HEK293 (cell line): ENCODE measurements at regions not wholly inside any gene's neighbourhood (a gene's known extent, or its start where the extent isn't known, plus 50 kb on each side); places are given as distances from the start of the nearest gene placed in this dataset.

Experiments
- CTCF ChIA-PET: fragments of 350-600 bp; formaldehyde crosslinking; extraction: SDS; loops from one replicate; lab custom pipeline; 2021; ENCODE audit warnings: antibody characterized with exemption; lab: Yijun Ruan, JAX
- POLR2A ChIA-PET: fragments of 300-600 bp; formaldehyde crosslinking; extraction: SDS; loops from one replicate; lab custom pipeline; 2020; ENCODE audit warnings: antibody characterized with exemption, inconsistent platforms; lab: Yijun Ruan, JAX
- H3K27ac ChIP-seq: fragments of 200-500 bp; sonication (Bioruptor generic); 2 replicates; pipeline ENCODE4 v1.5.1; 2014; ENCODE audit warnings: low read depth, low read length, control low read depth, inconsistent platforms; ENCODE audit errors: extremely low read depth
- H3K36me3 ChIP-seq, 2 experiments: fragments of 200-500 bp in 1 of 2; sonication (Bioruptor generic) in 1 of 2; 1 replicate in 1 of 2; 2 replicates in 1 of 2; pipeline ENCODE4 v1.5.1; 2014 to 2017; ENCODE audit warnings: inconsistent platforms in 2 of 2, low read length in 2 of 2; ENCODE audit not compliant: control insufficient read depth in 2 of 2, insufficient read depth in 1 of 2
- H3K4me1 ChIP-seq: fragments of 200-500 bp; sonication (Bioruptor generic); 2 replicates; pipeline ENCODE4 v1.5.1; 2014; ENCODE audit warnings: mild to moderate bottlenecking, low read length, inconsistent platforms; ENCODE audit not compliant: control insufficient read depth, insufficient read depth
- H3K4me3 ChIP-seq: 2 replicates; pipeline ENCODE4 v1.5.1; 2011; ENCODE audit warnings: low read depth, mild to moderate bottlenecking, control low read depth, low read length, moderate library complexity
- H3K9me3 ChIP-seq: fragments of 200-500 bp; sonication (Bioruptor generic); 2 replicates; pipeline ENCODE4 v1.5.1; 2014; ENCODE audit warnings: low read depth, low read length, inconsistent platforms; ENCODE audit not compliant: control insufficient read depth, insufficient read depth
- EGR2 ChIP-seq: fragments of 450-650 bp; formaldehyde crosslinking; IDR thresholded peaks from 2 replicates; pipeline ENCODE4 v1.5.1; 2016; ENCODE audit warnings: low read depth, missing biosample characterization, missing genetic modification characterization
- KLF10 ChIP-seq: fragments of 450-650 bp; IDR thresholded peaks from 2 replicates; pipeline ENCODE4 v1.5.1; 2018; ENCODE audit warnings: missing biosample characterization, mild to moderate bottlenecking, missing genetic modification characterization
- KLF9 ChIP-seq: fragments of 450-650 bp; formaldehyde crosslinking; IDR thresholded peaks from 2 replicates; pipeline ENCODE4 v1.5.1; 2016; ENCODE audit warnings: missing biosample characterization, missing genetic modification characterization, low read depth
- MYNN ChIP-seq: fragments of 450-650 bp; formaldehyde crosslinking; IDR thresholded peaks from 2 replicates; pipeline ENCODE4 v1.5.1; 2016; ENCODE audit warnings: missing biosample characterization, missing genetic modification characterization, borderline replicate concordance
- SETDB1 ChIP-seq: IDR thresholded peaks from one replicate; pipeline ENCODE4 v1.6.1; 2017; ENCODE audit warnings: mild to moderate bottlenecking, low read length, moderate library complexity, mixed read lengths; ENCODE audit not compliant: insufficient read length
- ZBTB17 ChIP-seq: fragments of 450-650 bp; formaldehyde crosslinking; IDR thresholded peaks from 2 replicates; pipeline ENCODE4 v1.5.1; 2016; ENCODE audit warnings: missing biosample characterization, missing genetic modification characterization
- ZBTB7A ChIP-seq: fragments of 450-650 bp; formaldehyde crosslinking; IDR thresholded peaks from 2 replicates; pipeline ENCODE4 v1.5.1; 2016; ENCODE audit warnings: low read depth, missing biosample characterization, missing genetic modification characterization
- ZNF121 ChIP-seq: fragments of 450-650 bp; formaldehyde crosslinking; IDR thresholded peaks from 2 replicates; pipeline ENCODE4 v1.5.1; 2016; ENCODE audit warnings: missing biosample characterization, missing genetic modification characterization
- ZNF223 ChIP-seq: fragments of 450-650 bp; formaldehyde crosslinking; IDR thresholded peaks from 2 replicates; pipeline ENCODE4 v1.5.1; 2016; ENCODE audit warnings: missing biosample characterization, missing genetic modification characterization
- ZNF24 ChIP-seq: fragments of 450-650 bp; formaldehyde crosslinking; IDR thresholded peaks from 2 replicates; pipeline ENCODE4 v1.5.1; 2016; ENCODE audit warnings: missing biosample characterization, missing genetic modification characterization
- ZNF266 ChIP-seq: fragments of 450-650 bp; formaldehyde crosslinking; IDR thresholded peaks from 2 replicates; pipeline ENCODE4 v1.5.1; 2016; ENCODE audit warnings: missing biosample characterization, missing genetic modification characterization, low read depth
- ZNF292 ChIP-seq: fragments of 450-650 bp; formaldehyde crosslinking; IDR thresholded peaks from 2 replicates; pipeline ENCODE4 v1.5.1; 2016; ENCODE audit warnings: low read depth, missing biosample characterization, missing genetic modification characterization, borderline replicate concordance
- ZNF394 ChIP-seq: fragments of 450-650 bp; formaldehyde crosslinking; IDR thresholded peaks from 2 replicates; pipeline ENCODE4 v1.5.1; 2016; ENCODE audit warnings: missing biosample characterization, missing genetic modification characterization, mild to moderate bottlenecking, moderate library complexity, borderline replicate concordance
- ZNF571 ChIP-seq: fragments of 450-650 bp; formaldehyde crosslinking; IDR thresholded peaks from 2 replicates; pipeline ENCODE4 v1.5.0; 2017; ENCODE audit warnings: missing biosample characterization, missing genetic modification characterization
- ZNF654 ChIP-seq: fragments of 450-650 bp; formaldehyde crosslinking; IDR thresholded peaks from 2 replicates; pipeline ENCODE4 v1.5.1; 2016; ENCODE audit warnings: low read depth, missing biosample characterization, missing genetic modification characterization
- ZNF701 ChIP-seq: fragments of 450-650 bp; formaldehyde crosslinking; IDR thresholded peaks from 2 replicates; pipeline ENCODE4 v1.5.1; 2016; ENCODE audit warnings: missing biosample characterization, missing genetic modification characterization
- ZNF843 ChIP-seq: fragments of 450-650 bp; formaldehyde crosslinking; IDR thresholded peaks from 2 replicates; pipeline ENCODE4 v1.5.1; 2016; ENCODE audit warnings: missing biosample characterization, missing genetic modification characterization
- TF ChIP-seq, protein P1 (sequence below): fragments of 450-650 bp; formaldehyde crosslinking; IDR thresholded peaks from 2 replicates; pipeline ENCODE4 v1.5.1; 2016; ENCODE audit warnings: missing biosample characterization, missing genetic modification characterization, borderline replicate concordance
- TF ChIP-seq, protein P2 (sequence below): fragments of 450-650 bp; formaldehyde crosslinking; IDR thresholded peaks from 2 replicates; pipeline ENCODE4 v1.5.1; 2016; ENCODE audit warnings: missing biosample characterization, missing genetic modification characterization
- TF ChIP-seq, protein P3 (sequence below): fragments of 450-650 bp; formaldehyde crosslinking; IDR thresholded peaks from 2 replicates; pipeline ENCODE4 v1.5.1; 2016; ENCODE audit warnings: missing biosample characterization, missing genetic modification characterization
- TF ChIP-seq, protein P4 (sequence below): fragments of 450-650 bp; formaldehyde crosslinking; IDR thresholded peaks from 2 replicates; pipeline ENCODE4 v1.5.1; 2016; ENCODE audit warnings: missing biosample characterization, missing genetic modification characterization
- TF ChIP-seq, protein P5 (sequence below): fragments of 450-650 bp; formaldehyde crosslinking; IDR thresholded peaks from 2 replicates; pipeline ENCODE4 v1.5.0; 2017; ENCODE audit warnings: missing biosample characterization, missing genetic modification characterization, borderline replicate concordance
- TF ChIP-seq, protein P6 (sequence below): fragments of 450-650 bp; formaldehyde crosslinking; IDR thresholded peaks from 2 replicates; pipeline ENCODE4 v1.5.1; 2016; ENCODE audit warnings: missing biosample characterization, missing genetic modification characterization

DNA sequence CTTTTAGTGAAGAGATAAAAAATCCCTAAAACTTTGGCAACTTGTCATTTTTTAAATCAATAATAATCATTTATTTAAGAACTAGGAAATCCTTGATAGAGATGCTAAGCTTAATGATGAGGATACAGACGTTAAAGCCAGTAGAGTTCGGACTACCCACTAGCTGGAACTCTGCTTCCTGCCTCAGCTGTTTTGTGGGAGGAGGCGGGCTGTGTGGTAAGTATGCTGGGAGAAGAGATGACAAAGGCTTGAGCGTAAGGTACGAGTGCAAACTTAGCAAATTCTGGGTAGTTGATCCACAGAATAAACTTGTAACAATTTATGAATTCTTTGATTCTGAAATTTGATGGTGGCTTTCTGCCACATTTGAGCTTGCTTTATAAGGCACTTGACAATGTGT, 111.2 kb upstream of the NANOGP8 start:
- H3K9me3 ChIP-seq = no peaks in the 10 kb centered on the region
- TF ChIP-seq ZNF654 (tag by site-specific recombination) = no peak
- no peak for TF ChIP-seq ZNF24 (tag by site-specific recombination)
- no peak for TF ChIP-seq ZNF223
- CTCF ChIA-PET = no interaction called here
- no peaks in the 10 kb centered on the region for H3K4me1 ChIP-seq
- H3K27ac ChIP-seq = no peak overlapping the region
- no peaks in the 10 kb centered on the region for H3K36me3 ChIP-seq
- POLR2A ChIA-PET = no interaction called here
- H3K4me3 ChIP-seq = no peak overlapping the region

DNA sequence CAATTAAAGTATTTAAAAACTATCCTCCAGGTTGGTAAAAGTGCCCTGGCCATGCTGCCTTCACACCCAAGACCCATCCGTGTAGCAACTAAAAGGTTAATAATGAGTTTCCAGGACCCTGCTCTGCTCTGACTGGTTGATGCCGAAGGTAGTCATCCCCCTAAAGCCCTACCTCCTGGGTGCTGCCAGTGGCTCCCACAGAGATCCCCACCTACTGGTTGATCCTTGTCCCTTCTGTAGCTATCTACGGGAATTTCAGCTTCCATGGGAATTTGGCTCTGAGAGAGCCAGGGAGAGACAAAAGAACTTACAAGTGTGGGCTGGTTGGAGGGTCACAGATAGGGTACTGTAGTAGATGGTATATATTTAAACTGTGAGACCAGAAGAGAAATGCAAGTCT, 110.6 kb upstream of the NANOGP8 start:
- no peaks in the 10 kb centered on the region for H3K4me1 ChIP-seq
- ChIA-PET POLR2A (no interaction called here), CTCF (no interaction called here)
- no peaks in the 10 kb centered on the region for H3K36me3 ChIP-seq
- H3K9me3 ChIP-seq = no peaks in the 10 kb centered on the region
- no peak overlapping the region for H3K27ac ChIP-seq
- no peak overlapping the region for H3K4me3 ChIP-seq
- no peak for TF ChIP-seq ZBTB17 (tag by site-specific recombination)
- TF ChIP-seq ZNF394 (tag by site-specific recombination) = no peak
- no peak for TF ChIP-seq ZNF571 (tag by site-specific recombination)

DNA sequence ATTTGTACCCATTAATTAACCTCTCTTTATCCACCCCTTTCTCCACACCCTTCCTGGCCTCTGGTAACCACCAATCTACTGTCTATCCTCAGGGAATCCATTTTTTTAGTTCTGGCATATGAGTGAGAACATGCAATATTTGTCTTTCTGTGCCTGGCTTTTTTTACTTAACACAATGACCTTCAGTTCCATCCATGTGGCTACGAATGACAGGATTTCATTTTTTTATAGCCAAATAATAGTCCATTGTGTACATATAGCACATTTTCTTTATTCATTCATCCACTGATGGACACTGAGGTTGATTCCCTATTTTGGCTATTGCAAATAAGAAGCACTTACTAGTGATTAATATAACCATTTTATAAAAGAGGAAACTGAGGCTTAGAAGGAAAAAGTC, 109.9 kb upstream of the NANOGP8 start:
- H3K36me3 ChIP-seq = no peaks in the 10 kb centered on the region
- CTCF ChIA-PET = no interaction called here
- POLR2A ChIA-PET = no interaction called here
- H3K9me3 ChIP-seq = no peaks in the 10 kb centered on the region
- no peak overlapping the region for H3K27ac ChIP-seq
- no peak overlapping the region for H3K4me3 ChIP-seq
- H3K4me1 ChIP-seq = no peaks in the 10 kb centered on the region
- TF ChIP-seq, protein P1, sequence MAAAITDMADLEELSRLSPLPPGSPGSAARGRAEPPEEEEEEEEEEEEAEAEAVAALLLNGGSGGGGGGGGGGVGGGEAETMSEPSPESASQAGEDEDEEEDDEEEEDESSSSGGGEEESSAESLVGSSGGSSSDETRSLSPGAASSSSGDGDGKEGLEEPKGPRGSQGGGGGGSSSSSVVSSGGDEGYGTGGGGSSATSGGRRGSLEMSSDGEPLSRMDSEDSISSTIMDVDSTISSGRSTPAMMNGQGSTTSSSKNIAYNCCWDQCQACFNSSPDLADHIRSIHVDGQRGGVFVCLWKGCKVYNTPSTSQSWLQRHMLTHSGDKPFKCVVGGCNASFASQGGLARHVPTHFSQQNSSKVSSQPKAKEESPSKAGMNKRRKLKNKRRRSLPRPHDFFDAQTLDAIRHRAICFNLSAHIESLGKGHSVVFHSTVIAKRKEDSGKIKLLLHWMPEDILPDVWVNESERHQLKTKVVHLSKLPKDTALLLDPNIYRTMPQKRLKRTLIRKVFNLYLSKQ (tag by site-specific recombination) = no peak
- no peak for TF ChIP-seq KLF9 (tag by site-specific recombination)
- TF ChIP-seq KLF10 (tag by site-specific recombination) = no peak
- TF ChIP-seq, protein P2, sequence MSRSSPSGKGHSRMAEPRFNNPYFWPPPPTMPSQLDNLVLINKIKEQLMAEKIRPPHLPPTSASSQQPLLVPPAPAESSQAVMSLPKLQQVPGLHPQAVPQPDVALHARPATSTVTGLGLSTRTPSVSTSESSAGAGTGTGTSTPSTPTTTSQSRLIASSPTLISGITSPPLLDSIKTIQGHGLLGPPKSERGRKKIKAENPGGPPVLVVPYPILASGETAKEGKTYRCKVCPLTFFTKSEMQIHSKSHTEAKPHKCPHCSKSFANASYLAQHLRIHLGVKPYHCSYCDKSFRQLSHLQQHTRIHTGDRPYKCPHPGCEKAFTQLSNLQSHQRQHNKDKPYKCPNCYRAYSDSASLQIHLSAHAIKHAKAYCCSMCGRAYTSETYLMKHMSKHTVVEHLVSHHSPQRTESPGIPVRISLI (tag by site-specific recombination) = no peak
- TF ChIP-seq, protein P3, sequence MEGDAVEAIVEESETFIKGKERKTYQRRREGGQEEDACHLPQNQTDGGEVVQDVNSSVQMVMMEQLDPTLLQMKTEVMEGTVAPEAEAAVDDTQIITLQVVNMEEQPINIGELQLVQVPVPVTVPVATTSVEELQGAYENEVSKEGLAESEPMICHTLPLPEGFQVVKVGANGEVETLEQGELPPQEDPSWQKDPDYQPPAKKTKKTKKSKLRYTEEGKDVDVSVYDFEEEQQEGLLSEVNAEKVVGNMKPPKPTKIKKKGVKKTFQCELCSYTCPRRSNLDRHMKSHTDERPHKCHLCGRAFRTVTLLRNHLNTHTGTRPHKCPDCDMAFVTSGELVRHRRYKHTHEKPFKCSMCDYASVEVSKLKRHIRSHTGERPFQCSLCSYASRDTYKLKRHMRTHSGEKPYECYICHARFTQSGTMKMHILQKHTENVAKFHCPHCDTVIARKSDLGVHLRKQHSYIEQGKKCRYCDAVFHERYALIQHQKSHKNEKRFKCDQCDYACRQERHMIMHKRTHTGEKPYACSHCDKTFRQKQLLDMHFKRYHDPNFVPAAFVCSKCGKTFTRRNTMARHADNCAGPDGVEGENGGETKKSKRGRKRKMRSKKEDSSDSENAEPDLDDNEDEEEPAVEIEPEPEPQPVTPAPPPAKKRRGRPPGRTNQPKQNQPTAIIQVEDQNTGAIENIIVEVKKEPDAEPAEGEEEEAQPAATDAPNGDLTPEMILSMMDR = no peak
- no peak for TF ChIP-seq ZNF266
- TF ChIP-seq ZNF843 (tag by site-specific recombination) = no peak
- no peak for TF ChIP-seq SETDB1
- TF ChIP-seq, protein P4, sequence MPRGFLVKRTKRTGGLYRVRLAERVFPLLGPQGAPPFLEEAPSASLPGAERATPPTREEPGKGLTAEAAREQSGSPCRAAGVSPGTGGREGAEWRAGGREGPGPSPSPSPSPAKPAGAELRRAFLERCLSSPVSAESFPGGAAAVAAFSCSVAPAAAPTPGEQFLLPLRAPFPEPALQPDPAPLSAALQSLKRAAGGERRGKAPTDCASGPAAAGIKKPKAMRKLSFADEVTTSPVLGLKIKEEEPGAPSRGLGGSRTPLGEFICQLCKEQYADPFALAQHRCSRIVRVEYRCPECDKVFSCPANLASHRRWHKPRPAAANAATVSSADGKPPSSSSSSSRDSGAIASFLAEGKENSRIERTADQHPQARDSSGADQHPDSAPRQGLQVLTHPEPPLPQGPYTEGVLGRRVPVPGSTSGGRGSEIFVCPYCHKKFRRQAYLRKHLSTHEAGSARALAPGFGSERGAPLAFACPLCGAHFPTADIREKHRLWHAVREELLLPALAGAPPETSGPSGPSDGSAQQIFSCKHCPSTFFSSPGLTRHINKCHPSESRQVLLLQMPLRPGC (tag by site-specific recombination) = no peak
- TF ChIP-seq, protein P5, sequence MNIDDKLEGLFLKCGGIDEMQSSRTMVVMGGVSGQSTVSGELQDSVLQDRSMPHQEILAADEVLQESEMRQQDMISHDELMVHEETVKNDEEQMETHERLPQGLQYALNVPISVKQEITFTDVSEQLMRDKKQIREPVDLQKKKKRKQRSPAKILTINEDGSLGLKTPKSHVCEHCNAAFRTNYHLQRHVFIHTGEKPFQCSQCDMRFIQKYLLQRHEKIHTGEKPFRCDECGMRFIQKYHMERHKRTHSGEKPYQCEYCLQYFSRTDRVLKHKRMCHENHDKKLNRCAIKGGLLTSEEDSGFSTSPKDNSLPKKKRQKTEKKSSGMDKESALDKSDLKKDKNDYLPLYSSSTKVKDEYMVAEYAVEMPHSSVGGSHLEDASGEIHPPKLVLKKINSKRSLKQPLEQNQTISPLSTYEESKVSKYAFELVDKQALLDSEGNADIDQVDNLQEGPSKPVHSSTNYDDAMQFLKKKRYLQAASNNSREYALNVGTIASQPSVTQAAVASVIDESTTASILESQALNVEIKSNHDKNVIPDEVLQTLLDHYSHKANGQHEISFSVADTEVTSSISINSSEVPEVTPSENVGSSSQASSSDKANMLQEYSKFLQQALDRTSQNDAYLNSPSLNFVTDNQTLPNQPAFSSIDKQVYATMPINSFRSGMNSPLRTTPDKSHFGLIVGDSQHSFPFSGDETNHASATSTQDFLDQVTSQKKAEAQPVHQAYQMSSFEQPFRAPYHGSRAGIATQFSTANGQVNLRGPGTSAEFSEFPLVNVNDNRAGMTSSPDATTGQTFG = no peak
- TF ChIP-seq ZNF701 (tag by site-specific recombination) = no peak
- TF ChIP-seq, protein P6, sequence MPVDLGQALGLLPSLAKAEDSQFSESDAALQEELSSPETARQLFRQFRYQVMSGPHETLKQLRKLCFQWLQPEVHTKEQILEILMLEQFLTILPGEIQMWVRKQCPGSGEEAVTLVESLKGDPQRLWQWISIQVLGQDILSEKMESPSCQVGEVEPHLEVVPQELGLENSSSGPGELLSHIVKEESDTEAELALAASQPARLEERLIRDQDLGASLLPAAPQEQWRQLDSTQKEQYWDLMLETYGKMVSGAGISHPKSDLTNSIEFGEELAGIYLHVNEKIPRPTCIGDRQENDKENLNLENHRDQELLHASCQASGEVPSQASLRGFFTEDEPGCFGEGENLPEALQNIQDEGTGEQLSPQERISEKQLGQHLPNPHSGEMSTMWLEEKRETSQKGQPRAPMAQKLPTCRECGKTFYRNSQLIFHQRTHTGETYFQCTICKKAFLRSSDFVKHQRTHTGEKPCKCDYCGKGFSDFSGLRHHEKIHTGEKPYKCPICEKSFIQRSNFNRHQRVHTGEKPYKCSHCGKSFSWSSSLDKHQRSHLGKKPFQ (tag by site-specific recombination) = no peak
- TF ChIP-seq ZNF121 (tag by site-specific recombination) = no peak
- no peak for TF ChIP-seq ZBTB7A
- no peak for TF ChIP-seq MYNN (tag by site-specific recombination)
- TF ChIP-seq ZNF292 (tag by site-specific recombination) = no peak
- TF ChIP-seq EGR2 = no peak
